ENCODE measurements at regions not wholly inside any gene's neighbourhood (a gene's known extent, or its start where the extent isn't known, plus 50 kb on each side); places are given as distances from the start of the nearest gene placed in this dataset.
"Not testable (repeated sequence)": the region's sequence is repeated elsewhere in the genome, so short reads cannot be mapped to it uniquely, and the experiment has no call there.

DNA sequence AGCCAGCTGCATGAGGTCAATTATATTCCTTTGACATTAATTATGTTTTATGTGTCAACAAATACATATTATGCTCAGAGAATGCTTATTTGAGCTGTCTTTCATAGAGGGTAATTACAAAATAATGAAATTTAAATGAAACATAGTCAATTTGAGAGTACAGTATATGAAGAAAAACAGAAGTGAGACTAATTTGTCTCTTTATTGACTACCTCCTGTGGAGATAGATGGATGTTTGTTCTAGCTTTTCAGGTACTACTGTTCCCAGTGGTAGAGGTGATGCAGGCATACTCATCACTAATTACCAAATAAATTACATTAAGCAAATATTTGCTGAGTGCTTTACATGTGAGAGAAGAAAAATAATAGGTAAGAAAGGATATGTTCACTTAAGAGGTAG lies 1129.6 kb downstream of the OTOL1 start:
- CTCF ChIA-PET: no interaction called here
- POLR2A ChIA-PET: no interaction called here
- DNase-seq (ENCODE audit: extremely low spot score): no peak

DNA sequence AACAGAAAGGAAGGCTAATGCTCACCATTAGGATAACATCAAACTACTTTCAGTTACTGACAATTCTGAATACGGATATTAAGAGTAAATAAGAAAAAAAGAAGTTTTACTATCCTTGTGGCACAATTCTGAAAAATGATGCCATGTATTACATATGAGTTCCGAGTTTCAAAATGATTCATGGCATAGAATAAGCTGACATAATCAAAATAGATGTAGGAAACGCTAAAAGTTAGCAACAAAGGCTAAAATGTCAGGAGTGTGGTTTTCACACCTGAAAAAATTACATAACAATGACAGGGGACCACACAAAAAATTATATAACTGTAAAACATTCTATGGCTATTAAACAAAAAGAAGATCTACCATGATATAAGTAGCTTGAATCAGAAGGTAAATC lies 1131.9 kb downstream of the OTOL1 start:
- DNase-seq (ENCODE audit: extremely low spot score): no peak
- TF ChIP-seq, protein P1, sequence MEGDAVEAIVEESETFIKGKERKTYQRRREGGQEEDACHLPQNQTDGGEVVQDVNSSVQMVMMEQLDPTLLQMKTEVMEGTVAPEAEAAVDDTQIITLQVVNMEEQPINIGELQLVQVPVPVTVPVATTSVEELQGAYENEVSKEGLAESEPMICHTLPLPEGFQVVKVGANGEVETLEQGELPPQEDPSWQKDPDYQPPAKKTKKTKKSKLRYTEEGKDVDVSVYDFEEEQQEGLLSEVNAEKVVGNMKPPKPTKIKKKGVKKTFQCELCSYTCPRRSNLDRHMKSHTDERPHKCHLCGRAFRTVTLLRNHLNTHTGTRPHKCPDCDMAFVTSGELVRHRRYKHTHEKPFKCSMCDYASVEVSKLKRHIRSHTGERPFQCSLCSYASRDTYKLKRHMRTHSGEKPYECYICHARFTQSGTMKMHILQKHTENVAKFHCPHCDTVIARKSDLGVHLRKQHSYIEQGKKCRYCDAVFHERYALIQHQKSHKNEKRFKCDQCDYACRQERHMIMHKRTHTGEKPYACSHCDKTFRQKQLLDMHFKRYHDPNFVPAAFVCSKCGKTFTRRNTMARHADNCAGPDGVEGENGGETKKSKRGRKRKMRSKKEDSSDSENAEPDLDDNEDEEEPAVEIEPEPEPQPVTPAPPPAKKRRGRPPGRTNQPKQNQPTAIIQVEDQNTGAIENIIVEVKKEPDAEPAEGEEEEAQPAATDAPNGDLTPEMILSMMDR (IDR thresholded peaks at IDR 0.05; ENCODE audit: control extremely low read depth, extremely low read depth, low read depth, missing control alignments): no peak
- ChIA-PET CTCF (no interaction called here), POLR2A (no interaction called here)

More for the DNA sequence above, 1129.6 kb downstream of the OTOL1 start:
- TF ChIP-seq, protein P1 (IDR thresholded peaks at IDR 0.05; ENCODE audit: control extremely low read depth, extremely low read depth, low read depth, missing control alignments): no peak

DNA sequence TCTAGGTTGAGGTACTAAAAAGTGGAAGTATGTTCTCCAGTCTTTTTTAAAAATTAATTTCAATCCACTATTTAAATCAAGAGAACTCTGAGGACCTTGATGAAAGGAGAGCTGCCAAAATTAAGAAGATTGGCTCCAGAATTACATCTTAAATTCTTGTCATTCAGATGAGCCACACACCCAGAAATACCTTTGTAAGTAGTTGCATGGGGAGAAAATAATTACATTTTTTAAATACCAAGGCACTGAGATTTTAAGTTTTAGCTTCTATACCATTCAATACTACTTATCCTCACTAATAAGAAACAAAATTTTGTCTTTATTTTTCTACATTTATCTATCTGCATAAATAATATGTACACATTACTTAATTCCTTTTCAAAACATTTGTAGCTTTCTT lies 1132.8 kb downstream of the OTOL1 start:
- TF ChIP-seq, protein P1 (IDR thresholded peaks at IDR 0.05; ENCODE audit: control extremely low read depth, extremely low read depth, low read depth, missing control alignments): no peak
- ChIA-PET CTCF (no interaction called here), POLR2A (no interaction called here)
- no peak for DNase-seq (ENCODE audit: extremely low spot score)

DNA sequence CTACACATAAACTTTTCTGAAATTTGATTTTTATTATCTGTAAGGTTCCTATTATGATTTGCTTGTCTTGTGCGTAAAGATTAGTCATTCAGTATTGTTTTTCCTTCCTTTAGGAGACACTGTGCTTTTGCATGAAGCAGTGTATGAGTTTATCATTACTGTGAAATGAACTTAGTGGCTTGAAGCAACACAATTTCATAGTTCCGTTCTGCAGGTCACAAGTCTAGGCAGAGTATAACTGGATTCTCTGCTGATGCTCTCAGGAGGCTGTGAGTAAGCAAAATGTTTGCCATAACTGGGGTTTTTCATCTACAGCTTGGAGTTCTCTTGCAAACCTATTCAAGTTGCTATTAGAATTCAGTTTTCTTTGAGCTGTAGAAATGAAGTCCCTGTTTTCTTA lies 1136.1 kb downstream of the OTOL1 start:
- ChIA-PET POLR2A (no interaction called here), CTCF (no interaction called here)
- no peak for DNase-seq (ENCODE audit: extremely low spot score)
- TF ChIP-seq, protein P1 (IDR thresholded peaks at IDR 0.05; ENCODE audit: control extremely low read depth, extremely low read depth, low read depth, missing control alignments): no peak

DNA sequence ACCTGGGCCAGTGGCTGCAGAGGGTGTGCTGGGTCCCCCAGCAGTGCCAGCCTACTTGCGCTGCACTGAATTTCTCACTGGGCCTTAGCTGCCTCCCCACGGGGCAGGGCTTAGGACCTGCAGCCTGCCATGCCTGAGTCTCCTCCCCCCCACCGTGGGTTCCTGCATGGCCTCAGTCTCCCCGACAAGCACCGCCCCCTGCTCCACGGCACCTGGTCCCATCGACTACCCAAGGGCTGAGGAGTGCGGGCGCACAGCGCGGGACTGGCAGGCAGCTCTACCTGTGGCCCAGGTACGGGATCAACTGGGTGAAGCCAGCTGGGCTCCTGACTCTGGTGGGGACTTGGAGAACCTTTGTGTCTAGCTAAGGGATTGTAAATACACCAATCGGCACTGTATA lies 1143.6 kb downstream of the OTOL1 start:
- DNase-seq (ENCODE audit: extremely low spot score); CTCF ChIA-PET; POLR2A ChIA-PET: not testable (repeated sequence)

DNA sequence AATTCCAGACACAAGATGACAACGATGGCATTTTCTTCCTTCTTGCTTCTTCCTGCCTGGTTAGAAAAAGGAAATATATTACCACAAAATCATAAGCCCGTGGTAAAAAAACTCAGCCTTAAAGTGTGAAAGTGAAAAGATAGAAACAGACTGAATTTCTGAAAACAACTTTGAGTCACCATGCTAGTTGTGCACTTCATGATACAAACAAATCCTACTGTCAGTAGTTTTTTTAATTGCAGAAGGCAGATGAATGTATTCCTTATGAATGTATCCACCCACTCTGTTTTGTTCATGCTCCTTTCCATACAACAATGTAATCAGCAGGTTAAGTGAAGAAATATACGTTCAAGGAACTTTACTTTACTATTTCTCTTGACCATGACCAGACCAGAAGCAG lies 1144.7 kb downstream of the OTOL1 start:
- TF ChIP-seq, protein P1 (IDR thresholded peaks at IDR 0.05; ENCODE audit: control extremely low read depth, extremely low read depth, low read depth, missing control alignments): no peak
- DNase-seq (ENCODE audit: extremely low spot score): no peak
- ChIA-PET CTCF (no interaction called here), POLR2A (no interaction called here)

DNA sequence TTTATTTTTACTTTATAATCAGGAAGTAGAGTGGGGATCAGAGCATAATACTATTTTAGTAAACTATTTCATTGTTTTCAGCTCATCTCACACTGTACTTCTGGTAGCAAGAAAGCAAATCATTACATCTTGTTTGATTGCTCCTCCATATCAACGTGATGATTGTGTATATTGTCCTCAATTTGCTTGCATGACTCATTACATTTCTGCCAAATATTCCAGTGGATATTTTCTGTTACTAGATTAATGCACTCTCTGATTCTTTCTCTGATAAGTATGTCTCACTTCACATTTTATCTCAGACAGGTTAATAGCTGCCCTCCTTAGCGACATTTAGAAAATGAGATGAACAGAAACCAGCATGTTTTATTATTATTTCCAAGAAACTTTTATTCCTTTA lies 1145.3 kb downstream of the OTOL1 start:
- DNase-seq (ENCODE audit: extremely low spot score): no peak
- ChIA-PET POLR2A (no interaction called here), CTCF (no interaction called here)
- TF ChIP-seq, protein P1 (IDR thresholded peaks at IDR 0.05; ENCODE audit: control extremely low read depth, extremely low read depth, low read depth, missing control alignments): no peak
